NT2/D1 (cell line): ENCODE measurements at regions not wholly inside any gene's neighbourhood (a gene's known extent, or its start where the extent isn't known, plus 50 kb on each side); places are given as distances from the start of the nearest gene placed in this dataset.

ENCODE experiments used
- YY1 ChIP-seq: IDR thresholded peaks from 2 replicates; pipeline ENCODE4 v1.6.1; 2011; ENCODE audit not compliant: insufficient read length, insufficient read depth
- ZNF274 ChIP-seq: IDR thresholded peaks from 2 replicates; pipeline ENCODE4 v1.6.1; 2011; ENCODE audit warnings: mild to moderate bottlenecking, low read depth, low read length

DNA sequence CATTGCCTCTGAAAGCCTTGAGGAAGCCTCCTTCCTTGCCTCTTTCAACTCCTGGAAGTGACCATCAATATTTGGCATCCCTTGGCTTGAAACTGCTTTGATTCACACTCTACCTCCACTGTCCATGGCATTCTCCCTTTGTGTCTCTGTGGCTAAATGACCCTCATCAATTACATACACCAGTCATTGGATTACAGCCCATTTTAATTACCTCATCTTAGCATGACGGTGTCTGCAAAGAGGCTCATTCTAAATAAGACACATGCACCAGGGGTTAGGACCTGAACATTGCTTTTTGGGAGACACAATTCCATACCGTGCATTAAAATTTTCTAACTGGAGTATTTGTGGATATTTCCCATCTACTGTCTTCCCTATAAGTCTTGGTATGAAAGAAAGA lies 60.7 kb upstream of the FAM9A start:
- no peak for TF ChIP-seq YY1
- no peak for TF ChIP-seq ZNF274
